CD4-positive, alpha-beta T cell treated with Interleukin-10 for 1 hour (primary cell): ENCODE measurements at regions not wholly inside any gene's neighbourhood (a gene's known extent, or its start where the extent isn't known, plus 50 kb on each side); places are given as distances from the start of the nearest gene placed in this dataset.
"Not testable (repeated sequence)": the region's sequence is repeated elsewhere in the genome, so short reads cannot be mapped to it uniquely, and the experiment has no call there.

ENCODE experiments used
- DNase-seq: peaks from one replicate; pipeline ENCODE4 v3.0.0-alpha.2; 2020

DNA sequence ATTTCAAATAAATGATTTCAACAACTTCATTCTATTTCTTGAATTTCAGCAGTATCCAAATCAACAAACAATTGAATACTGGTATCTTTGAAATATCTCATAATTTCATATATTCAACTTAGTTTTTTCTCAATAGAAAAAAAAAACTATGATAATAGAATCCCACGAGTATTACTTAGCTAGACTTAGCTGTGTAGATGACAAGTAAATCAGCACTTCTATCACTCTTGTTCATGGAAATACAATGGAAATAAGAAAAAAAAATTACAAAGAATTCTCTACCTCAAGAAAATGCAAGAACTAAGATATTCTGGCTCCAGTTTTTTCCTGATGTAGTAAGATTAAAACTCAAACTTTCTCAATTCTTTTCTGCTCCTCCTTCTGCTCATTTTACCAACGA, 256.2 kb upstream of the KYNU start:
- no peak for DNase-seq

DNA sequence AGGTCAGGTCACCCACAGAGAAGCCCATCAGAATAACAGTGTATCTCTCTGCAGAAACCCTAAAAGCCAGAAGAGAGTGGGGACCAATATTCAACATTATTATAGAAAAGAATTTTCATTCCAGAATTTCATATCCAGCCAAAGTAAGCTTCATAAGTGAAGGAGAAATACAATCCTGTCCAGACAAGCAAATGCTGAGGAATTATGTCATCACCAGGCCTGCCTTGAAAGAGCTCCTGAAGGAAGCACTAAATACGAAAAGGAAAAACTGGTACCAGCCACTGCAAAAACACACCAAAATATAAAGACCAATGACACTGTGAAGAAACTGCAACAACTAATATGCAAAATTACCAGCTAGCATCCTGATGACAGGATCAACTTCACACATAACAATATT, 260.0 kb upstream of the KYNU start:
- no peak for DNase-seq

DNA sequence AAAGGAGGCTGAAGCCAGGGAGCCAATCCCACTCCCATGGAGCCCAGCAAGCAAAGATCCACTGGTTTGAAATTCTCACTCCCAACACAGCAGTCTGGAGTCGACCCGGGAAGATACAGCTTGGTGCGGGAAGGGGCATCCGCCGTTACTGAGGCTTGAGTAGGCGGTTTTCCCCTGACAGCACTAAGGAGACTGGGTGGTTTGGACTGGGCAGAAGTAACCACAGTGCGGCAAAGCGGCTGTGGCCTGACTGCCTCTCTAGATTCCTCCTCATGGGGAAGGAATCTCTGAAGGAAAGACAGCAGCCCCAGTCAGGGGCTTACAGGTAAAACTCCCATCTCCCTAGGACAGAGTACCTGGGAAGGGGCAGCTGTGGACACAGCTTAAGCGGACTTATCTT, 261.6 kb upstream of the KYNU start:
- no peak for DNase-seq

DNA sequence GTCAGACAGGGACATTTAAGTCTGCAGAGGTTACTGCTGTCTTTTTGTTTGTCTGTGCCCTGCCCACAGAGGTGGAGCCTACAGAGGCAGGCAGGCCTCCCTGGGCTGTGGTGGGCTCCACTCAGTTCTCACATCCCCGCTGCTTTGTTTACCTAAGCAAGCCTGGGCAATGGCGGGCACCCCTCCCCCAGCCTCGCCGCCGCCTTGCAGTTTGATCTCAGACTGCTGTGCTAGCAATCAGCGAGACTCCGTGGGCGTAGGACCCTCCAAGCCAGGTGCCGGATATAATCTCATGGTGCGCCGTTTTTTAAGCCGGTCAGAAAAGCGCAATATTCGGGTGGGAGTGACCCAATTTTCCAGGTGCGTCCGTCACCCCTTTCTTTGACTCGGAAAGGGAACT, 264.3 kb upstream of the KYNU start:
- not testable (repeated sequence) for DNase-seq

DNA sequence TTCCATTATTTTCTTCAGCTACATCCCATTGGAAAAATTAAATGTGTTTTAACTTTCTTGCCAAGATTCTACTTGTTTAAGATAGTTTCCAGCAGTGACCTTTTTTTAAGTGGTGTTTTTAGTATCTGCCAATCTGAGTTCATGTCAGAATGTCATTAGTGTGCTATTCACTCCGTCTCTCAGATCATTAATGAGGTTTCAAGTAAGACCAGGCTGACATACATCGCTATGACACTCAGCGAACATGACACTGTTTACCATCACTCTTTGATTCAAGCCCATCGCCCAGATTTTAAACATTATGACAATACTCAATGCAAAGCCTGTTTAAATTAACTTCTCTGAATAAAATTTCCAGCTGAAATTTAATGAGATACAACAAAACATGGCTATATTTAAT, 272.0 kb upstream of the KYNU start:
- DNase-seq, result no peak

DNA sequence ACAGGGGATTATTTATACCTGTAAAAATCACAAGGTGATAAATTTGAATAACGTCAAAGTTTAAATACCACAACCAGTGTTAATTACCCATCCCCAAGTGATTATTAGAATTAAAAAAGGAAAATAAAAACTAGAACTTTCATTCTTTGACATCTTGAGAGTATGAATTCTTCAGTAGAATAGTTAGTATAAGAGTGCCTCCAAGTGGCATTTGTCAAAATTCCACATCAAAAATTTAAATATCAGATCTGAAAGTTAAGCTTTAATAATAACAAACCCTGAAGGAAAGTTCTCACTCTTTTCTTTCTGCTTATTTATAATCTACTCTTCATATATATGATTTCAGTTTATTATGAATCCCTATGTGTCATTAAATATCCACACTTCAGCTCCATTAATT, 273.7 kb upstream of the KYNU start:
- no peak for DNase-seq

DNA sequence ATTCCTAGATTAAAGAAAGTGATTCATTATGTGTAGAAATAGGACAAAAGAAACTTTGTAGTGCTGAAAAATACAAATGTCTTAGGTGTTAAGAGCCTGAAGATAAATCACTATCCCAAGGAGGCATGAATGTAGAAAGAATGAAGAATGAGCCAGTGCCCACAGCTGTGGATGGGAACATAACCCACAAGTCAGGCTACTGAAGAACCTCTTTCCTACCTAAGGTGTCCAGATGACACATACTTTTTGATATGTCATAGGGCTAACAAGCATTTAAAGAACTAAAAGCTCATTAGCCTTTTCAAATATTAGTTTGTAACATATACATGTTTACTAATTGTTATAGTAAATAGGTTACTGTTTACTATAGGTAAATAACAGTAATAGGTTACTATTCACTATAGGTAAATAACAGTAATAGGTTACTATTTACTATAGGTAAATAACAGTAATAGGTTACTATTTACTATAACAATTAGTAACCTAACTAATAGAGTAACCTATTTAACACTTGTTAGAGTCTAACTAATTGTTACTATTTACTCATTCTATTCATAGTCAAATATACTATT, 275.0 kb upstream of the KYNU start:
- no peak for DNase-seq

DNA sequence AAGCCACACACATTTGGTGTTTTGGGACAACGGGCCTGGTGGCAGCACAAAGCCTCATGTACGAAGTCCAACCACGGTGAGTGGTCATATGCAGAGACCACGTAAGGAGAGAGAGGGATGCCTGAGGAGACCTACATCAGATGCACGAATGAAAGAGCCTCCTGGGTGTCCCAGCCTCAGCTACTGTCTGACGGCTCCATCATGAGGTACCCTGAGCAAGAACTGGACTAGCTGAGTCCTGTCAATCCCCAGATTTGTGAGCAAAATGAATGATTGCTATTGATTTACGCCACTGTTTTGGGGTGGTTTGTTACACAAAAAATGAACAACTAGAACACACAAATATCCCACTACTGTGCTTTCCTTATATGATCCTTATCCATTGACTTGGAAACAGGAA, 275.7 kb upstream of the KYNU start:
- no peak for DNase-seq

DNA sequence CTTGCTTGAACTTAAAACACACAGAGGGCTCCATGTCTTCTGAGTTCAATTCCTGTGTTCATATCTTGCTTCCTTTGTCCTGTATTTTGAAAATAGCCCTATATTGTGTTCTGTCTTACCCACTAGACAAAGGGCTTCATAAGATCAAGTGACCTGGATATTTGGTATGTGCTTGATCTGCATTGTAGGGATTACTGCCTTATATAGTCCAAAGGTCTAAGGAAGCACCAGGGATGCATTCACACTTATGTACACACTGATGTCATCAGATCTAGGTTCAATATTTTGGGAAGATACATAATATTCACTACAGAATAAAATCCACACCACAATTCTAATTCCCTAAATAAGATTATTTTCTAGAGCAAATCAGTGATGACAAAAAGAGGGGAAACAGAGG, 278.0 kb upstream of the KYNU start:
- no peak for DNase-seq

DNA sequence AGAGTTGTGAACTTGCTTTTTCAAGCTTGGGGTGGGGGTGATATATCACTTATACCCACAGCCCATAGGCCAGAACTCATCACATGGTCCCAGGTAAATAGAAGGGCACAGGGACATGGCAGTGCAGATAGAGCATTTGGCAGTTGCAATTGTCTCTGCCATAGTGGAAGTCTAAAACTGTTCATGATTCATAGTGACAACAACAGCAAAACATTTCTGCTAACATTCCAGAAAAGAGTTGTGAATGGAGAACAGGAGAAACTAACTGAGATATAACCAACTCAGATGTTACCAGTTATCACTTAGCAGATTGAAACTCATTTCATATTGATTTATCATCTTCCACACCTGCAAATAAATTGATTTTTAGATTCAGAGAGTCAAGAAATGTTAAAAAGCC, 278.6 kb upstream of the KYNU start:
- DNase-seq, result no peak

DNA sequence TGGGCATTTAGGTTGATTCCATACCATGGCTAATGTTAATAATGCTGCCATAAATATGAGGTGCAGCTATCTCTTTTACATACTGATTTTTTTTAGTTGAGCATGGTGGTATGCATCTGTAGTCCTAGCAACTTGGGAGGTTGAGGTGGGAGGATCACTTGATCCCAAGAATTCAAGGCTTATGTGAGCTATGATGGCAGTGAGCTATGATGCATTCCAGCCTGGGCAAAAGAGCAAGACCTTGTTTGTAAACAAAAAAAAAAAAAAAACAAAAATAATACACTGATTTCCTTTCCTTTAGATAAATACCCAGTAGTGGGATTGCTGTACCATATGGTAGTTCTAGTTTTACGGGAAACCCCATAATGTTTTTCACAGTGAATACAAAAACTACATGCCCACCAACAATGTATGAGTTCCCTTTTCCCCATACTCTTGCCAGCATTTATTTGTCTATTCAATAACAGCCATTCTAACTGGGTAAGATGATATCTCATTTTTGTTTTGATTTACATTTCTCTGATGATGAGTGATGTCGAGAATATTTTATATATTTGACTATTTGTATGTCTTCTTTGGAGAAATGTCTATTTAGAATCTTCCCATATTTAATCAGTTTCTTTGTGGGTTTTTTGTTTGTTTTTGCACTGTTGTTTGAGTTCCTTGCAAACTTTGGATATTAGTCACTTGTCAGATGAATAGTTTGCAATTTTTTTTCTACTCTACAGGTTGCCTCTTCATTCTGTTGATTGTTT, 281.0 kb upstream of the KYNU start:
- DNase-seq, result no peak

DNA sequence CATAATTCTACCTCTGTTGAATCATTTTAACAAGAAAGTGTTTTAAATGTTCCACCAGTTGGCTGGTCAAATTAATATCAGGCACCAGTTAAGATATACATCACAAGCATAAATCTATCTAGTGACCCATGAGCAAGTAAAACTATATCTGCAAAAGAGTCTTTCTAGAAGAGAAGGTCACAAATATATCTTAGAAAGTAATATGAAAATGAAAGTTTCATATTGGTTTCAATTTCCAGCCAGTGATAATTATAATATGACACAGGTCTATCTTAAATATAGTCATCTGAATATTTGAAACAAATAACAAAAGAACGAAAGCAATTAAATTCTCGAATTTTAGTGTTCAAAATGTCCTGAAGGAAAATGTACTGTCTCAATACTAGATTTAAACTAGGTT, 282.5 kb upstream of the KYNU start:
- DNase-seq, result no peak

DNA sequence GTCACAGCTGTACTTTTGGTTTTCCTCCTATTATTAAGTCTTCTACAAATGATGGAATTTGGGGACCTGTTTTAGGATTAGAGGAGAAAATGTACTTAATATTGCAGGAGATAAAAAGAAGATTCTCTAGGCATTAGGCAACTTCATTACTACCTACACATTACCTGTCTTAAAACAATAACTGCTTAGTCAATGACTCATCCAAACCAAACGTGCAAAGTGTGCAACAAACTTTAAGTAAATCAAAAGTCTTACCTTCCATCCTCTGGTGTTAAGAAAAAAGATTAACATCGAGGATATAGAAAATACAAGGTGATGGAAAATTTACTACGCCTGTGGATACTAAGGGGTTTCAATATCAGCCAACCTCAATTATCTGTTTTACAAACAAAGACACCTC, 285.3 kb upstream of the KYNU start:
- DNase-seq, result no peak

DNA sequence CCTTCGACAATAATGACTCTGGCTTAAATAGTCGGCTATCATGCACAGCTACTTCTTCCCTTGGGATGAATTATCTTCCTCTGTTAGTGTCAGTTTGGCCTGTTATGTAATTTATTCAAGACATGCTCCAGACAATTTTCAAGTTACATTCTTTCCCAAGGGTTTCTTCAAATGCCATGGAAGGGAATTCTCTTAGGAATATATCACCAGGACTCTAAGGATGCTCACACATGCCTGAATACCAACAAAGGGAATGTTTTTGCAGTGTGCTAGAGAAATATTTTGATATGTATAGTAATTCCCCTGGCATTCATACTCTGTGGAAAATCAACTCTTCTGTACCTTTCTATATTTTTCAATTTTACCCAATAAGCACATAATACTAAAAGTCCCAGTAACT, 286.0 kb upstream of the KYNU start:
- no peak for DNase-seq

DNA sequence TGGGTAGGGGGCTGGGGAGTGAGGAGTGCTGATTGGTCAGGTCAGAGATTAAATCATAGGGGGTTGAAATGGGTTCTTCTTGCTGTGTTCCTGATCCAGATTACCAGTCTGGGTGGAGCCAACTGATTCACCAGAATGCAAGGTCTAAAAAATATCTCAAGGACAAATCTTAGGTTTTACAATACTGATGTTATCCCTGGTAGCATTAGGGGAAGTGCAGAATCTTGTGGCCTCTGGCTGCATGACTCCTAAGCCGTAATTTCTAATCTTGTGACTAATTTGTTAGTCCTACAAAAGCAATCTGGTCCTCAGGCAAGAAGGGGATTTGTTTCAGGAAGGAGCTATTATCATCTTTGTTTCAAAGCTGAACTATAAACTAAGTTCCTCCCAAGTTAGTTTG, 289.2 kb upstream of the KYNU start:
- DNase-seq, result no peak

DNA sequence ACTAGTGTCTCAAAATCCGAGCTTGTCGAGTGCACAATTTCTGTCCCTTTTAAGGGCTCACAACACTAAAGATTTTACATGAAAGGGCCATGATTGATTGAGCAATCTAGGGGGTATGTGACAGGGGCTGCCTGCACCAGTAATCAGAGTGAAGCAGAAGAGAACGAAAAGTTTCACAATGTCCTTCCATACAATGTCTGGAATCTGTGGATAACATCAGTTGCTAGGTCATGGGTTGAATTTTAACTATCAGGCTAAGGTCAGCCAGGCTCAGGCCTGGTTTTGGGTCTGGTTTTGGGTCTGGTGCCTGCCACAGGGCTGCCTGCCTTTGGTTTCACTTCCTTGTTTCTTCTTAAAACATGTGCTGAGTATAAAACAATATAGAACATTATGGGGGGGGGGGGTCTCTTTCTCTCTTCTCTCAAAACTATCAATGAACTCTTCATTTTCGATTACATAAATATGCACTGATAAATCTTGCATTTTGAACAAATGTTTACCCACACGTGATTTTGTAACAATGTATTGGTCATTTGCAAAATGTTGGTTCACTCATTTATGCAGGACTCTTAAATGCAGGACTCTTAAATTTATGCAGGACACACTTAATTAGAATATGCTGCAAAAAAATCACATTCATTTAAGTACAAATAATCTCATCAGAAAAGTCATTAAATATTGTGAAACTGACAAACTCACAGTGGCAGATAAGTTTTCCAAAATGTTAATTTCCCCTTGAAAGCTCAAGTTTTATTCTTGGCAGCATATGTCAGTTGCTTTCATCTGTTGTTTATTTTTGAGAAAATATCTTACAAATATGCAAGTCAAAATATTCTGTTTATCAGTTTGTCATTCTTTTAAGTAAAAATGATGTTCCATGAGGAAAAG, 290.5 kb upstream of the KYNU start:
- DNase-seq, result no peak

DNA sequence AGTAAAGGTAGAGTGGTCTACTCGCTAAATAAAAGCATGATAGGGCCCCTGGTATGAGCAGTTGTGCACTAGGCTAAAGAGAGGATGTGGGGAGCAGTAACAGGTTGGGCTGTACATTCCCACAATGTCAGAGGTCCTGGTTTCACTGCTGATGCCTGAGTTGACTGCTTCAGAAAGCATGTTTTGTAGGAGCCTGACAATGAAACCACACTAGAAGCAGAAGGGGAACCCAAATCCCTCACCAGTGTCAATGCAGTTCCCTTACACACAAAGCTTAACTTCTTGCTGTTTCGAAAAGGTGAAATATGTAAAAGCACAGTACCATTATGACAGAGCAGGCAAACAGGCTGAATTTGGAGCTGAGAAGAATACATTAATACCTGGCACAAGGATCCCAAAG, 291.7 kb upstream of the KYNU start:
- no peak for DNase-seq

DNA sequence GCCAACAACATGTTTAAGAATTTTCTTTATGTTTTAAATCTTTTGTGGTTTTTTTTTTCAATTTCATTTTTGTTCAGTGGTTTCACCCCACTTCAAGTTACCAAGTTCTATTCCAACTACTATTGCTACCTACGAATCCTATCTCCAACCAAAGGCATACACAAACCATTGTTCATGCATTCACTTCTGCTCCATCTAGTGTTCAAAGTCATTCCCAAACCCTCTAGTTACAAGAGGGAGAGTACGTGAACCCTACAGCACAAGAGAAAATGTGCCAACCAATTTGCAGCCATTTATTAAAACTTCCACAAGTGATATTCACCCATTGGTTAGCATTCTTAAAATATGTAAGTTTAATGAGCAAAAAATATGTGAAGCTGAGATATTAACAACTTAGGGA, 295.1 kb upstream of the KYNU start:
- DNase-seq, result no peak

DNA sequence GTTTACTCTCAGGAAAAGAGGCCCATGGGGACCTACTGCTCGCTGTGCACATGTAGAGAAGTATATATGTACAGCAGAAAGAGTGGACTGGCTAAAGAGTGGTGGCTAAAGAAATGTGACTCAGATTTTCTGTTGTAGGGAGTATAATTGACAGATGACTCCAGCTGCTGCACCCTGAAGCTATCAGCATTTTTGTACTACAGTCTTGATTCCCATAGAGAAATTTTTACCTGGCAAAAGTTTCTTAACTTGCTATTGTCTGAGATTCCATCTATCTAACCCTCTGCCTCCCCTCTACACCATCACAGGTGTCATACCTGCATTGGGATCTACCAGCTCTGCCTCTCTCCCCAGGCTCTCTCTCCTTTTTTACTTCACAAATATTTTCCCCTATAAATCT, 296.0 kb upstream of the KYNU start:
- DNase-seq, result no peak

DNA sequence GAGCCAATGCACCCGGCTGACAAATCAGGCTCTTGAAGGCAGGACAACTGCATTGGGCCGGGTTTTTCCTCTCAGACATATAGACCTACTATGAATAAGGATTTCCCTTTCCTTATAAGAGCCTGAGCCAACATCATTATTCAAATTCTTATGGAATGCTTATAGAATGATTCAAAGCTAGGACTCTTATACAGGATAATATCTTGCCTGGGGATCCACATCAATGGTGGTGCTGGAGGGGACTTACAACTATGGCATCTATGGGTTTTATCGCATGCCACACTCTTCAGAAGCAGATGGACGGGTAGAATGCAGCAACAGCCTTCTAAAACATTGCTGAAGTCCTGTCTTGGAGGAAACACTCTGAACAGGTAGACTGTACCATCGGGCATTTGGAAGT, 296.8 kb upstream of the KYNU start:
- no peak for DNase-seq

DNA sequence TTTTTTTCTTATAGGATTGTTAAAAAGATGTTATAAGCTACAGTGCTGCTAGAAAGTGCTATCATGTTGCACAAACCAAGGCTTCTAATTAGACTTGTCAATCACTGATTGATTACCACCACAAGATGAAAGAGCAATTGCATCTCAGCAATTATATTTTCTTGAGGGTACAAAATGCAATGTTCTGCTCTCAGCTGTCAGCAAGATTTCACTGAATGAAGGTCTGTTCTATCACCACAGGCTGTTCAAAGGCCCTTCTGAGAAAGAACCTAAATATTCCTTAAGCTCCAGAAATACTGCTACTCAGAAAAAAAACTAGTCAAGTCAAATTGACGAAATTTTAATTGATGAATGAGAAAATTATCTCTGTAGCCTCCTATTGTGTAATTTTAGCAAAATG, 301.9 kb upstream of the KYNU start:
- no peak for DNase-seq

DNA sequence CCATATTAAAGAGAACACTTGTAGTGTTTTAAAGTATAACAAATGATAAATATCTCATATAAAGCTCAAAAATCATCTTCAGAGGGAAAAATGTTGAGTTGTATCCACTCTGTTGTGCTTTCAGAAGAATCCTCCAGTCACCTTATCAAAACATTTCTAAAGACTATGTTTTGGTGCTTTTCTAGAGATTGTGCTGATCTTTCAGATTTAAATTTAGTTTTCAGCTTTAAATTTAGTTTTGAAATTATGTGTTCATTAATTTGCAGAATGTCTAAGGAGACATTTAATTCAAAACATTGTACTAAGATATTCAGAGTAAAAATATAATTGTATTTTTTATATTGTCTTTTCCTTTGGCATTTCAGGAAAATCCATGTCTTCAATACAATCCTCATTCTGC, 303.1 kb upstream of the KYNU start:
- no peak for DNase-seq

DNA sequence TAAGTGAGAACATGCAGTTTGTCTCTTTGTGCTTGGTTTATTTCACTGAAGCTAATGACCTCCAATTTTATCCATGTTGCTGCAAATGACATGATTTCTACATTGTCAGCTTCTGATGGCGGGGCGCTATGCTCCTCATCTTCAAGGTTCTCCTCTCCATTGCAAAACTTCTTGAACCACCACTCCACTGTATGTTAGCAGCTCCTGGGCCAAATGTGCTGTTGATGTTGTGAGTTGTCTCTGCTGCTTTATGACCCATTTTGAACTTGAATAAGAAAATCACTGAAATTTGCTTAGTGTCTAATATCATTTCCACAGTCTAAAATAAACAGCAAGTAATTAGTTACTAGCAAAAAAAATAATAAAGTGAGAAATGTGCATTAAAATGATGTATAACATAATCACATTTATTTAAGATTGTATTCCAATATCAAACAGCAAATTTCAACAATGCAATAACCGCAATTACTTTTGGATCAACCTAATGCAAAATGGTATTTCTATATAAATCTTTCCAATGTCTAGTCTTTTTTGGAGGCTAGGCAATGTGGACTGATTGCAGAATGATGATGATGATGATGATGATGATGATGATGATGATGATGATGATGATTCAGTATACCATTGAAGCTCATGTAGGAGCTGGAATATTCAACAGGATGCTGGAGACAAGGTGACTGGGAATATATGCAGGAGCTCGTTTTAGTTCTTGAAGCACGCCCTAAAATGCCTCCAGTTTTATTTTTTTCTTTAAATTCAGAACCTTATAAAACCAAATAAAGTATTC, 304.9 kb upstream of the KYNU start:
- DNase-seq, result no peak
